GM23338 (cell line): ENCODE measurements at regions not wholly inside any gene's neighbourhood (a gene's known extent, or its start where the extent isn't known, plus 50 kb on each side); places are given as distances from the start of the nearest gene placed in this dataset.

Source experiments
- ATAC-seq: fragments of 200-7000 bp; cut with Tn5 transposase; 3 replicates; pipeline ENCODE4 v1.9.1; 2020
- DNase-seq: peaks from one replicate; pipeline ENCODE4 v3.0.0-alpha.2; 2015; ENCODE audit warnings: low spot score
- H2AFZ ChIP-seq: fragments of 200-600 bp; sonication (generic); 2 replicates; pipeline ENCODE4 v1.8.0; 2016; ENCODE audit warnings: antibody characterized with exemption, mild to moderate bottlenecking, moderate library complexity
- H3F3A ChIP-seq: fragments of 200-600 bp; sonication (generic); replicated peaks from 2 replicates; pipeline ENCODE4 v1.8.0; 2017; ENCODE audit warnings: antibody characterized with exemption, mixed run types, low read depth
- H3K27ac ChIP-seq: fragments of 200-600 bp; sonication (generic); 2 replicates; pipeline ENCODE4 v1.6.1; 2016; ENCODE audit warnings: low read depth
- H3K27me3 ChIP-seq: fragments of 200-600 bp; sonication (generic); 2 replicates; pipeline ENCODE4 v1.8.0; 2016; ENCODE audit warnings: mild to moderate bottlenecking, mixed run types, moderate library complexity; ENCODE audit not compliant: insufficient read depth
- H3K36me3 ChIP-seq: fragments of 200-600 bp; sonication (generic); 2 replicates; pipeline ENCODE4 v1.8.0; 2016; ENCODE audit warnings: mild to moderate bottlenecking; ENCODE audit not compliant: insufficient read depth
- H3K4me1 ChIP-seq: fragments of 200-600 bp; sonication (generic); 2 replicates; pipeline ENCODE4 v1.8.0; 2016; ENCODE audit warnings: mild to moderate bottlenecking, moderate library complexity; ENCODE audit not compliant: insufficient read depth
- H3K4me2 ChIP-seq: fragments of 200-600 bp; sonication (generic); 2 replicates; pipeline ENCODE4 v1.7.1; 2017; ENCODE audit warnings: mixed run types
- H3K4me3 ChIP-seq: fragments of 200-600 bp; sonication (generic); 2 replicates; pipeline ENCODE4 v1.6.1; 2016; ENCODE audit warnings: mixed run types
- H3K79me2 ChIP-seq: fragments of 200-600 bp; sonication (generic); replicated peaks from 2 replicates; pipeline ENCODE4 v1.8.0; 2017; ENCODE audit warnings: mild to moderate bottlenecking; ENCODE audit not compliant: insufficient read depth
- H3K9me2 ChIP-seq: fragments of 200-600 bp; sonication (generic); 2 replicates; pipeline ENCODE4 v1.8.0; 2017; ENCODE audit not compliant: insufficient read depth
- H4K20me1 ChIP-seq: fragments of 200-600 bp; sonication (generic); replicated peaks from 2 replicates; pipeline ENCODE4 v1.8.0; 2017; ENCODE audit warnings: mild to moderate bottlenecking; ENCODE audit not compliant: insufficient read depth
- H3K27ac Mint-ChIP-seq: 2 replicates; pipeline ENCODE4 v1.8.0; 2020; ENCODE audit warnings: inconsistent platforms, mild to moderate bottlenecking, moderate library complexity, mixed read lengths
- H3K27me3 Mint-ChIP-seq: 3 replicates; pipeline ENCODE4 v1.8.0; 2022; ENCODE audit warnings: low read depth, mild to moderate bottlenecking, moderate library complexity, mixed read lengths, inconsistent platforms; ENCODE audit not compliant: insufficient read depth, poor library complexity
- H3K36me3 Mint-ChIP-seq: 3 replicates; pipeline ENCODE4 v1.8.0; 2021; ENCODE audit warnings: low read depth, mild to moderate bottlenecking, inconsistent platforms, moderate library complexity, mixed read lengths
- H3K4me1 Mint-ChIP-seq: 3 replicates; pipeline ENCODE4 v1.8.0; 2020; ENCODE audit warnings: mild to moderate bottlenecking, inconsistent platforms, mixed read lengths
- H3K4me3 Mint-ChIP-seq: 3 replicates; pipeline ENCODE4 v1.8.0; 2021; ENCODE audit warnings: moderate library complexity, mild to moderate bottlenecking, inconsistent platforms, mixed read lengths
- H3K9me3 Mint-ChIP-seq: 3 replicates; pipeline ENCODE4 v1.8.0; 2020; ENCODE audit warnings: moderate library complexity, mild to moderate bottlenecking, inconsistent platforms, mixed read lengths
- CREB1 ChIP-seq: fragments of 250-450 bp; sonication (Bioruptor Pico); IDR thresholded peaks from 2 replicates; pipeline ENCODE4 v1.5.0; 2020; ENCODE audit warnings: low read depth, mild to moderate bottlenecking, moderate library complexity
- EZH2 ChIP-seq: fragments of 200-600 bp; sonication (generic); IDR thresholded peaks from one replicate; pipeline ENCODE4 v1.8.0; 2017; ENCODE audit warnings: antibody characterized with exemption, mild to moderate bottlenecking, low read depth; ENCODE audit not compliant: unreplicated experiment
- EZH2phosphoT487 ChIP-seq: fragments of 200-600 bp; sonication (generic); IDR thresholded peaks from one replicate; pipeline ENCODE4 v1.8.1; 2018; ENCODE audit warnings: antibody characterized with exemption; ENCODE audit not compliant: unreplicated experiment
- JUNB ChIP-seq: IDR thresholded peaks from one replicate; pipeline ENCODE4 v1.6.1; 2016; ENCODE audit warnings: antibody characterized with exemption; ENCODE audit not compliant: unreplicated experiment
- NANOG ChIP-seq: IDR thresholded peaks from 2 replicates; pipeline ENCODE4 v1.6.1; 2016; ENCODE audit warnings: antibody characterized with exemption, borderline replicate concordance
- POLR2AphosphoS5 ChIP-seq: IDR thresholded peaks from 2 replicates; pipeline ENCODE4 v1.6.1; 2016; ENCODE audit warnings: antibody characterized with exemption, low read depth
- STAT1 ChIP-seq: IDR thresholded peaks from one replicate; pipeline ENCODE4 v1.6.1; 2016; ENCODE audit warnings: antibody characterized with exemption; ENCODE audit not compliant: unreplicated experiment
- ZNF114 ChIP-seq: fragments of 250-450 bp; sonication (Bioruptor Pico); IDR thresholded peaks from 2 replicates; pipeline ENCODE4 v1.5.0; 2020; ENCODE audit warnings: mild to moderate bottlenecking, moderate library complexity
- ZNF331 ChIP-seq: fragments of 250-450 bp; sonication (Bioruptor Pico); IDR thresholded peaks from 2 replicates; pipeline ENCODE4 v1.5.0; 2020; ENCODE audit warnings: low read depth, mild to moderate bottlenecking, moderate library complexity
- TF ChIP-seq, protein P1 (sequence below): IDR thresholded peaks from one replicate; pipeline ENCODE4 v1.6.1; 2018; ENCODE audit warnings: antibody characterized with exemption; ENCODE audit not compliant: unreplicated experiment
- TF ChIP-seq, protein P2 (sequence below): IDR thresholded peaks from 2 replicates; pipeline ENCODE4 v1.6.1; 2016; ENCODE audit warnings: antibody characterized with exemption
- TF ChIP-seq, protein P3 (sequence below): fragments of 250-450 bp; sonication (Bioruptor Pico); IDR thresholded peaks from 2 replicates; pipeline ENCODE4 v1.5.0; 2020; ENCODE audit warnings: mild to moderate bottlenecking, moderate library complexity
- TF ChIP-seq, protein P4 (sequence below), 2 experiments: fragments of 200-600 bp in 1 of 2; sonication (generic) in 1 of 2; conservative IDR thresholded peaks; 2 replicates each; pipeline versions ENCODE4 v1.5.1 to v1.6.1; 2016 to 2017; ENCODE audit warnings: antibody characterized with exemption in 2 of 2, low read depth in 2 of 2, mild to moderate bottlenecking in 2 of 2, moderate library complexity in 1 of 2

DNA sequence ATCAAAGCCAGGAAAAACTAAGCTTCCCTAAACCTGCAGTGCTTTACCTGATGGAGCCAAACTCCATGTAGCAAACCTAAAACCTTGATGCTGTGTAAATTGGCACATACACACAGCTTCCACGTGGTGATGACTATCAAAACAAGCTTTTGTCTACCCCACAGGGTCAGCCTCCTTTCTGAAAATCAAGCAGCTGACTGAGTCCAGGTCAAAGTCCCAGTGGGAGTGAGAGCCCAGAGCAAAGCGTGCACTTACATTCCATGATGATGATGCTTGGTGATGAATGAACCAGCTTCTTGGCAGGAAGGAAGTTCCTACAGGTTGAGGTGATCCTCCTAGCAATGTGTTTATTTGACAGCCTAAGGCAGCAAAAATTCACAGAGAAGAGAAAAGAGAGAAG, 630.0 kb upstream of the TBX3 start:
- no peak overlapping the region for H3K27ac Mint-ChIP-seq
- no peak overlapping the region for H3K4me3 Mint-ChIP-seq

More for the DNA sequence above, 630.0 kb upstream of the TBX3 start:
- Histone ChIP-seq H3K4me1 (no peaks in the 10 kb centered on the region), H3K4me3 (no peak overlapping the region), H3K27me3 (no peaks in the 10 kb centered on the region), H3K9me2 (peaks cover 1% of the 10 kb centered on the region; the same call in 1 of the 2 replicates), H3K27ac (no peak overlapping the region), H4K20me1 (no peaks in the 10 kb centered on the region), H3F3A (no peaks in the 10 kb centered on the region), H2AFZ (no peak overlapping the region), H3K36me3 (no peaks in the 10 kb centered on the region), H3K4me2 (no peak overlapping the region), H3K79me2 (no peaks in the 10 kb centered on the region)
- Mint-ChIP-seq H3K36me3 (no peaks in the 10 kb centered on the region), H3K27me3 (no peaks in the 10 kb centered on the region), H3K9me3 (no peaks in the 10 kb centered on the region), H3K4me1 (no peaks in the 10 kb centered on the region)
- ATAC-seq (no peak), DNase-seq (no peak)
- TF ChIP-seq NANOG (no peak), ZNF114 (CRISPR knock-in tag) (no peak), ZNF331 (CRISPR knock-in tag) (no peak), STAT1 (no peak), EZH2 (no peak), POLR2AphosphoS5 (no peak), JUNB (no peak), EZH2phosphoT487 (no peak), CREB1 (CRISPR knock-in tag) (no peak)
- TF ChIP-seq, protein P1, sequence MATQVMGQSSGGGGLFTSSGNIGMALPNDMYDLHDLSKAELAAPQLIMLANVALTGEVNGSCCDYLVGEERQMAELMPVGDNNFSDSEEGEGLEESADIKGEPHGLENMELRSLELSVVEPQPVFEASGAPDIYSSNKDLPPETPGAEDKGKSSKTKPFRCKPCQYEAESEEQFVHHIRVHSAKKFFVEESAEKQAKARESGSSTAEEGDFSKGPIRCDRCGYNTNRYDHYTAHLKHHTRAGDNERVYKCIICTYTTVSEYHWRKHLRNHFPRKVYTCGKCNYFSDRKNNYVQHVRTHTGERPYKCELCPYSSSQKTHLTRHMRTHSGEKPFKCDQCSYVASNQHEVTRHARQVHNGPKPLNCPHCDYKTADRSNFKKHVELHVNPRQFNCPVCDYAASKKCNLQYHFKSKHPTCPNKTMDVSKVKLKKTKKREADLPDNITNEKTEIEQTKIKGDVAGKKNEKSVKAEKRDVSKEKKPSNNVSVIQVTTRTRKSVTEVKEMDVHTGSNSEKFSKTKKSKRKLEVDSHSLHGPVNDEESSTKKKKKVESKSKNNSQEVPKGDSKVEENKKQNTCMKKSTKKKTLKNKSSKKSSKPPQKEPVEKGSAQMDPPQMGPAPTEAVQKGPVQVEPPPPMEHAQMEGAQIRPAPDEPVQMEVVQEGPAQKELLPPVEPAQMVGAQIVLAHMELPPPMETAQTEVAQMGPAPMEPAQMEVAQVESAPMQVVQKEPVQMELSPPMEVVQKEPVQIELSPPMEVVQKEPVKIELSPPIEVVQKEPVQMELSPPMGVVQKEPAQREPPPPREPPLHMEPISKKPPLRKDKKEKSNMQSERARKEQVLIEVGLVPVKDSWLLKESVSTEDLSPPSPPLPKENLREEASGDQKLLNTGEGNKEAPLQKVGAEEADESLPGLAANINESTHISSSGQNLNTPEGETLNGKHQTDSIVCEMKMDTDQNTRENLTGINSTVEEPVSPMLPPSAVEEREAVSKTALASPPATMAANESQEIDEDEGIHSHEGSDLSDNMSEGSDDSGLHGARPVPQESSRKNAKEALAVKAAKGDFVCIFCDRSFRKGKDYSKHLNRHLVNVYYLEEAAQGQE = no peak
- TF ChIP-seq, protein P2, sequence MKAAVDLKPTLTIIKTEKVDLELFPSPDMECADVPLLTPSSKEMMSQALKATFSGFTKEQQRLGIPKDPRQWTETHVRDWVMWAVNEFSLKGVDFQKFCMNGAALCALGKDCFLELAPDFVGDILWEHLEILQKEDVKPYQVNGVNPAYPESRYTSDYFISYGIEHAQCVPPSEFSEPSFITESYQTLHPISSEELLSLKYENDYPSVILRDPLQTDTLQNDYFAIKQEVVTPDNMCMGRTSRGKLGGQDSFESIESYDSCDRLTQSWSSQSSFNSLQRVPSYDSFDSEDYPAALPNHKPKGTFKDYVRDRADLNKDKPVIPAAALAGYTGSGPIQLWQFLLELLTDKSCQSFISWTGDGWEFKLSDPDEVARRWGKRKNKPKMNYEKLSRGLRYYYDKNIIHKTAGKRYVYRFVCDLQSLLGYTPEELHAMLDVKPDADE = no peak
- TF ChIP-seq, protein P3, sequence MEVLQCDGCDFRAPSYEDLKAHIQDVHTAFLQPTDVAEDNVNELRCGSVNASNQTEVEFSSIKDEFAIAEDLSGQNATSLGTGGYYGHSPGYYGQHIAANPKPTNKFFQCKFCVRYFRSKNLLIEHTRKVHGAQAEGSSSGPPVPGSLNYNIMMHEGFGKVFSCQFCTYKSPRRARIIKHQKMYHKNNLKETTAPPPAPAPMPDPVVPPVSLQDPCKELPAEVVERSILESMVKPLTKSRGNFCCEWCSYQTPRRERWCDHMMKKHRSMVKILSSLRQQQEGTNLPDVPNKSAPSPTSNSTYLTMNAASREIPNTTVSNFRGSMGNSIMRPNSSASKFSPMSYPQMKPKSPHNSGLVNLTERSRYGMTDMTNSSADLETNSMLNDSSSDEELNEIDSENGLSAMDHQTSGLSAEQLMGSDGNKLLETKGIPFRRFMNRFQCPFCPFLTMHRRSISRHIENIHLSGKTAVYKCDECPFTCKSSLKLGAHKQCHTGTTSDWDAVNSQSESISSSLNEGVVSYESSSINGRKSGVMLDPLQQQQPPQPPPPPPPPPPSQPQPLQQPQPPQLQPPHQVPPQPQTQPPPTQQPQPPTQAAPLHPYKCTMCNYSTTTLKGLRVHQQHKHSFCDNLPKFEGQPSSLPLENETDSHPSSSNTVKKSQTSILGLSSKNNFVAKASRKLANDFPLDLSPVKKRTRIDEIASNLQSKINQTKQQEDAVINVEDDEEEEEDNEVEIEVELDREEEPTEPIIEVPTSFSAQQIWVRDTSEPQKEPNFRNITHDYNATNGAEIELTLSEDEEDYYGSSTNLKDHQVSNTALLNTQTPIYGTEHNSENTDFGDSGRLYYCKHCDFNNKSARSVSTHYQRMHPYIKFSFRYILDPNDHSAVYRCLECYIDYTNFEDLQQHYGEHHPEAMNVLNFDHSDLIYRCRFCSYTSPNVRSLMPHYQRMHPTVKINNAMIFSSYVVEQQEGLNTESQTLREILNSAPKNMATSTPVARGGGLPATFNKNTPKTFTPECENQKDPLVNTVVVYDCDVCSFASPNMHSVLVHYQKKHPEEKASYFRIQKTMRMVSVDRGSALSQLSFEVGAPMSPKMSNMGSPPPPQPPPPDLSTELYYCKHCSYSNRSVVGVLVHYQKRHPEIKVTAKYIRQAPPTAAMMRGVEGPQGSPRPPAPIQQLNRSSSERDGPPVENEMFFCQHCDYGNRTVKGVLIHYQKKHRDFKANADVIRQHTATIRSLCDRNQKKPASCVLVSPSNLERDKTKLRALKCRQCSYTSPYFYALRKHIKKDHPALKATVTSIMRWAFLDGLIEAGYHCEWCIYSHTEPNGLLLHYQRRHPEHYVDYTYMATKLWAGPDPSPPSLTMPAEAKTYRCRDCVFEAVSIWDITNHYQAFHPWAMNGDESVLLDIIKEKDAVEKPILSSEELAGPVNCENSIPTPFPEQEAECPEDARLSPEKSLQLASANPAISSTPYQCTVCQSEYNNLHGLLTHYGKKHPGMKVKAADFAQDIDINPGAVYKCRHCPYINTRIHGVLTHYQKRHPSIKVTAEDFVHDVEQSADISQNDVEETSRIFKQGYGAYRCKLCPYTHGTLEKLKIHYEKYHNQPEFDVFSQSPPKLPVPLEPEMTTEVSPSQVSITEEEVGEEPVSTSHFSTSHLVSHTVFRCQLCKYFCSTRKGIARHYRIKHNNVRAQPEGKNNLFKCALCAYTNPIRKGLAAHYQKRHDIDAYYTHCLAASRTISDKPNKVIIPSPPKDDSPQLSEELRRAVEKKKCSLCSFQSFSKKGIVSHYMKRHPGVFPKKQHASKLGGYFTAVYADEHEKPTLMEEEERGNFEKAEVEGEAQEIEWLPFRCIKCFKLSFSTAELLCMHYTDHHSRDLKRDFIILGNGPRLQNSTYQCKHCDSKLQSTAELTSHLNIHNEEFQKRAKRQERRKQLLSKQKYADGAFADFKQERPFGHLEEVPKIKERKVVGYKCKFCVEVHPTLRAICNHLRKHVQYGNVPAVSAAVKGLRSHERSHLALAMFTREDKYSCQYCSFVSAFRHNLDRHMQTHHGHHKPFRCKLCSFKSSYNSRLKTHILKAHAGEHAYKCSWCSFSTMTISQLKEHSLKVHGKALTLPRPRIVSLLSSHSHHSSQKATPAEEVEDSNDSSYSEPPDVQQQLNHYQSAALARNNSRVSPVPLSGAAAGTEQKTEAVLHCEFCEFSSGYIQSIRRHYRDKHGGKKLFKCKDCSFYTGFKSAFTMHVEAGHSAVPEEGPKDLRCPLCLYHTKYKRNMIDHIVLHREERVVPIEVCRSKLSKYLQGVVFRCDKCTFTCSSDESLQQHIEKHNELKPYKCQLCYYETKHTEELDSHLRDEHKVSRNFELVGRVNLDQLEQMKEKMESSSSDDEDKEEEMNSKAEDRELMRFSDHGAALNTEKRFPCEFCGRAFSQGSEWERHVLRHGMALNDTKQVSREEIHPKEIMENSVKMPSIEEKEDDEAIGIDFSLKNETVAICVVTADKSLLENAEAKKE (CRISPR knock-in tag) = no peak
- TF ChIP-seq, protein P4, sequence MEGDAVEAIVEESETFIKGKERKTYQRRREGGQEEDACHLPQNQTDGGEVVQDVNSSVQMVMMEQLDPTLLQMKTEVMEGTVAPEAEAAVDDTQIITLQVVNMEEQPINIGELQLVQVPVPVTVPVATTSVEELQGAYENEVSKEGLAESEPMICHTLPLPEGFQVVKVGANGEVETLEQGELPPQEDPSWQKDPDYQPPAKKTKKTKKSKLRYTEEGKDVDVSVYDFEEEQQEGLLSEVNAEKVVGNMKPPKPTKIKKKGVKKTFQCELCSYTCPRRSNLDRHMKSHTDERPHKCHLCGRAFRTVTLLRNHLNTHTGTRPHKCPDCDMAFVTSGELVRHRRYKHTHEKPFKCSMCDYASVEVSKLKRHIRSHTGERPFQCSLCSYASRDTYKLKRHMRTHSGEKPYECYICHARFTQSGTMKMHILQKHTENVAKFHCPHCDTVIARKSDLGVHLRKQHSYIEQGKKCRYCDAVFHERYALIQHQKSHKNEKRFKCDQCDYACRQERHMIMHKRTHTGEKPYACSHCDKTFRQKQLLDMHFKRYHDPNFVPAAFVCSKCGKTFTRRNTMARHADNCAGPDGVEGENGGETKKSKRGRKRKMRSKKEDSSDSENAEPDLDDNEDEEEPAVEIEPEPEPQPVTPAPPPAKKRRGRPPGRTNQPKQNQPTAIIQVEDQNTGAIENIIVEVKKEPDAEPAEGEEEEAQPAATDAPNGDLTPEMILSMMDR (conservative IDR thresholded peaks at IDR 0.05; ENCODE audit: low read depth in 2 of 2) = no peak
